WERI-Rb-1 (cell line): ENCODE measurements at regions not wholly inside any gene's neighbourhood (a gene's known extent, or its start where the extent isn't known, plus 50 kb on each side); places are given as distances from the start of the nearest gene placed in this dataset.

Experiments
- DNase-seq: peaks from one replicate; pipeline ENCODE4 v3.0.0-alpha.2; 2020
- H3K27ac ChIP-seq: fragments of 250-450 bp; sonication (Bioruptor Pico); 2 replicates; pipeline ENCODE4 v1.5.1; 2020; ENCODE audit warnings: mild to moderate bottlenecking, moderate library complexity
- H3K27me3 ChIP-seq: fragments of 250-450 bp; sonication (Bioruptor Pico); 2 replicates; pipeline ENCODE4 v1.5.1; 2021; ENCODE audit warnings: mild to moderate bottlenecking, low read depth, moderate library complexity; ENCODE audit not compliant: insufficient read depth, severe bottlenecking
- H3K36me3 ChIP-seq: fragments of 250-450 bp; sonication (Bioruptor Pico); 2 replicates; pipeline ENCODE4 v1.5.1; 2020; ENCODE audit warnings: mild to moderate bottlenecking, moderate library complexity
- H3K4me3 ChIP-seq: 2 replicates; pipeline ENCODE4 v1.5.1; 2011; ENCODE audit warnings: low read depth, mild to moderate bottlenecking, control low read depth, low read length
- H3K9me3 ChIP-seq: fragments of 250-450 bp; sonication (Bioruptor Pico); 2 replicates; pipeline ENCODE4 v1.5.1; 2021; ENCODE audit warnings: mild to moderate bottlenecking, moderate library complexity; ENCODE audit not compliant: severe bottlenecking
- TF ChIP-seq, protein P1 (sequence below): IDR thresholded peaks from 2 replicates; pipeline ENCODE4 v1.5.1; 2011; ENCODE audit warnings: low read depth, mild to moderate bottlenecking, control low read depth, inconsistent platforms, low read length

GRCh38 chr13:71045101-71045500 lies 821.9 kb downstream of the DACH1 start:
- TF ChIP-seq, protein P1, sequence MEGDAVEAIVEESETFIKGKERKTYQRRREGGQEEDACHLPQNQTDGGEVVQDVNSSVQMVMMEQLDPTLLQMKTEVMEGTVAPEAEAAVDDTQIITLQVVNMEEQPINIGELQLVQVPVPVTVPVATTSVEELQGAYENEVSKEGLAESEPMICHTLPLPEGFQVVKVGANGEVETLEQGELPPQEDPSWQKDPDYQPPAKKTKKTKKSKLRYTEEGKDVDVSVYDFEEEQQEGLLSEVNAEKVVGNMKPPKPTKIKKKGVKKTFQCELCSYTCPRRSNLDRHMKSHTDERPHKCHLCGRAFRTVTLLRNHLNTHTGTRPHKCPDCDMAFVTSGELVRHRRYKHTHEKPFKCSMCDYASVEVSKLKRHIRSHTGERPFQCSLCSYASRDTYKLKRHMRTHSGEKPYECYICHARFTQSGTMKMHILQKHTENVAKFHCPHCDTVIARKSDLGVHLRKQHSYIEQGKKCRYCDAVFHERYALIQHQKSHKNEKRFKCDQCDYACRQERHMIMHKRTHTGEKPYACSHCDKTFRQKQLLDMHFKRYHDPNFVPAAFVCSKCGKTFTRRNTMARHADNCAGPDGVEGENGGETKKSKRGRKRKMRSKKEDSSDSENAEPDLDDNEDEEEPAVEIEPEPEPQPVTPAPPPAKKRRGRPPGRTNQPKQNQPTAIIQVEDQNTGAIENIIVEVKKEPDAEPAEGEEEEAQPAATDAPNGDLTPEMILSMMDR = no peak
- Histone ChIP-seq H3K36me3 (no peaks in the 10 kb centered on the region), H3K27me3 (no peaks in the 10 kb centered on the region), H3K4me3 (no peak overlapping the region), H3K9me3 (no peaks in the 10 kb centered on the region), H3K27ac (no peak overlapping the region)
- no peak for DNase-seq

GRCh38 chr13:71039440-71039839 lies 827.6 kb downstream of the DACH1 start:
- H3K27ac ChIP-seq = no peak overlapping the region
- DNase-seq = no peak
- no peaks in the 10 kb centered on the region for H3K36me3 ChIP-seq
- no peak overlapping the region for H3K4me3 ChIP-seq
- no peaks in the 10 kb centered on the region for H3K27me3 ChIP-seq
- H3K9me3 ChIP-seq = no peaks in the 10 kb centered on the region
- TF ChIP-seq, protein P1 = no peak

- no peak for DNase-seq
- Histone ChIP-seq H3K4me3 (no peak overlapping the region), H3K27ac (no peak overlapping the region), H3K36me3 (no peaks in the 10 kb centered on the region), H3K9me3 (no peaks in the 10 kb centered on the region), H3K27me3 (no peaks in the 10 kb centered on the region)
- TF ChIP-seq, protein P1 = no peak
Observed at GRCh38 chr13:71034018-71034417, 833.0 kb downstream of the DACH1 start.

- no peak overlapping the region for H3K27ac ChIP-seq
- DNase-seq = no peak
- no peaks in the 10 kb centered on the region for H3K36me3 ChIP-seq
- no peaks in the 10 kb centered on the region for H3K9me3 ChIP-seq
- TF ChIP-seq, protein P1 = no peak
- H3K27me3 ChIP-seq = no peaks in the 10 kb centered on the region
- H3K4me3 ChIP-seq = no peak overlapping the region
Observed at GRCh38 chr13:71033026-71033425, 834.0 kb downstream of the DACH1 start.

DNA sequence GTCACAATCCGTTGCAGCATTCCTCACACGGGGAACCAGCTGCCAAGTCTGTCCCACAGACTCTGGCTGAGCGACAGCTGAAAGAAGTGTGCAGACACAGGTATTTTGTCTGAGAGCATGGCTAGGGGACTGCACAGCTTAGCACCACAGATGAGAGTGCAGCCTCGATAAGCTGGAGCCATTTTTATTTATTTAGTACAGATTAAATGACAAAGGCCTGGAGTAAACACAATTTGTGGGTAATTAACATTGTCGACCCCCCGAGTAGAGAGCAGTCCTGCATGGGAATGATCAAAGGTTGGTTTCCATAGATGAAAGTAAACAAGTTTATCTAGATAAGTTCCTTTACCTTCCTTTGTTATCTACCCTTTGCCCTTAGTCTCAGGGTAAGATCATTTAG lies 836.2 kb downstream of the DACH1 start:
- Histone ChIP-seq H3K27ac (no peak overlapping the region), H3K4me3 (no peak overlapping the region), H3K9me3 (no peaks in the 10 kb centered on the region), H3K27me3 (no peaks in the 10 kb centered on the region), H3K36me3 (no peaks in the 10 kb centered on the region)
- TF ChIP-seq, protein P1 = no peak
- no peak for DNase-seq

GRCh38 chr13:71028884-71029283 lies 838.1 kb downstream of the DACH1 start:
- H3K9me3 ChIP-seq = no peaks in the 10 kb centered on the region
- H3K27me3 ChIP-seq = no peaks in the 10 kb centered on the region
- no peak for DNase-seq
- no peaks in the 10 kb centered on the region for H3K36me3 ChIP-seq
- no peak overlapping the region for H3K27ac ChIP-seq
- TF ChIP-seq, protein P1 = no peak
- no peak overlapping the region for H3K4me3 ChIP-seq
